ENCODE measurements at regions not wholly inside any gene's neighbourhood (a gene's known extent, or its start where the extent isn't known, plus 50 kb on each side); places are given as distances from the start of the nearest gene placed in this dataset.
A peak's percentile ranks its signal among the peaks of the same experiment; 100 is the strongest.

DNA sequence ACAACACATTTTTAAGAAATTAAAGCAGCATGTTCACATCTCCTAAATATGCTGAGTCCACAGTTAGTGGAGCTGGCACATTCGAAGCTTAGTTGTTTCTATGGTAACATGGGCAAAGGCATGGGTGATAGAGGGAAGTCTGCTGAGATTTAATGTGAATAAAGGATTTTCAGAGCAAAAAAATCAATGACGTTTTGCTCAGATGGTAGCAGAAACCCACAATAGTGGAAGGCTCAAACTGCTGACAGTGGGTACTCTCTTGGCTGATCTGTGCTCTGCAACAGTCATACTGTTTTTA is 795.1 kb upstream of the ARPP21 start:
- Histone ChIP-seq H3K79me2 (replicated peaks; ENCODE audit: insufficient read depth, low read length) (no peaks in the 10 kb centered on the region), H3K4me2 (ENCODE audit: low read length) (peak overlapping the region; percentile 33), H3F3A (ENCODE audit: insufficient read depth, low read length, poor library complexity, severe bottlenecking) (peaks cover 7% of the 10 kb centered on the region), H3K9me2 (ENCODE audit: insufficient read depth, low read length) (no peaks in the 10 kb centered on the region), H3K4me3 (ENCODE audit: low read length) (peak overlapping the region; percentile 36), H3K9me3 (ENCODE audit: low read length) (no peaks in the 10 kb centered on the region), H2AFZ (ENCODE audit: low read depth, low read length) (no peak overlapping the region), H3K27me3 (ENCODE audit: insufficient read depth, low read depth, low read length) (no peaks in the 10 kb centered on the region), H3K27ac (ENCODE audit: low read length) (peak overlapping the region; percentile 89), H3K36me3 (ENCODE audit: insufficient read depth, low read length) (no peaks in the 10 kb centered on the region), H3K9ac (ENCODE audit: low read length) (peak overlapping the region; percentile 36), H4K20me1 (ENCODE audit: insufficient read depth) (no peaks in the 10 kb centered on the region)
- TF ChIP-seq TAF1 (IDR thresholded peaks at IDR 0.05; ENCODE audit: low read depth) (no peak), SMC3 (conservative IDR thresholded peaks at IDR 0.05; ENCODE audit: poor library complexity) (no peak), POLR2AphosphoS5 (IDR thresholded peaks at IDR 0.05) (no peak)
- TF ChIP-seq, protein P1, sequence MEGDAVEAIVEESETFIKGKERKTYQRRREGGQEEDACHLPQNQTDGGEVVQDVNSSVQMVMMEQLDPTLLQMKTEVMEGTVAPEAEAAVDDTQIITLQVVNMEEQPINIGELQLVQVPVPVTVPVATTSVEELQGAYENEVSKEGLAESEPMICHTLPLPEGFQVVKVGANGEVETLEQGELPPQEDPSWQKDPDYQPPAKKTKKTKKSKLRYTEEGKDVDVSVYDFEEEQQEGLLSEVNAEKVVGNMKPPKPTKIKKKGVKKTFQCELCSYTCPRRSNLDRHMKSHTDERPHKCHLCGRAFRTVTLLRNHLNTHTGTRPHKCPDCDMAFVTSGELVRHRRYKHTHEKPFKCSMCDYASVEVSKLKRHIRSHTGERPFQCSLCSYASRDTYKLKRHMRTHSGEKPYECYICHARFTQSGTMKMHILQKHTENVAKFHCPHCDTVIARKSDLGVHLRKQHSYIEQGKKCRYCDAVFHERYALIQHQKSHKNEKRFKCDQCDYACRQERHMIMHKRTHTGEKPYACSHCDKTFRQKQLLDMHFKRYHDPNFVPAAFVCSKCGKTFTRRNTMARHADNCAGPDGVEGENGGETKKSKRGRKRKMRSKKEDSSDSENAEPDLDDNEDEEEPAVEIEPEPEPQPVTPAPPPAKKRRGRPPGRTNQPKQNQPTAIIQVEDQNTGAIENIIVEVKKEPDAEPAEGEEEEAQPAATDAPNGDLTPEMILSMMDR (IDR thresholded peaks at IDR 0.05; ENCODE audit: poor library complexity, severe bottlenecking): no peak

DNA sequence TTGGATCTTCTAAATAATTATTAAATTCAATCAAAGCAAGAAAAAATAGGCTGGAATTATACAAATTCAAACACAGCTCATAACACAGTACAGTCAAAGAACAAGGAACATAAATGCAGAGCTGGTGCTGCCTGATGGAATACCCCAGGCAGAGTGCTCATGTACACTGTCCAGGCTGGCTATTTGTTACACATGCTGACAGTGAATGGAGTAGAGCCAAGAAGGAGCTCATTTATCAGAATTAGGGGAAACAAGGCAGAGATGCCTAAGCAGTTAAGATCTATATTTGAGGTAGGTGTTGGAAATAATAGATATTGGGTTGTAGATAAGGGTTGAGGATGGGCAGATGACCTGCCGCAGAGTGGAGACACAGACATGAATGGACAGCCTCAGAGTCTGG is 788.2 kb upstream of the ARPP21 start:
- Histone ChIP-seq H3K27ac (ENCODE audit: low read length) (no peak overlapping the region), H3K9me2 (ENCODE audit: insufficient read depth, low read length) (no peaks in the 10 kb centered on the region), H3K79me2 (replicated peaks; ENCODE audit: insufficient read depth, low read length) (no peaks in the 10 kb centered on the region), H3K9me3 (ENCODE audit: low read length) (no peaks in the 10 kb centered on the region), H2AFZ (ENCODE audit: low read depth, low read length) (no peak overlapping the region), H3F3A (ENCODE audit: insufficient read depth, low read length, poor library complexity, severe bottlenecking) (peaks cover 2% of the 10 kb centered on the region), H4K20me1 (ENCODE audit: insufficient read depth) (no peaks in the 10 kb centered on the region), H3K36me3 (ENCODE audit: insufficient read depth, low read length) (no peaks in the 10 kb centered on the region), H3K9ac (ENCODE audit: low read length) (no peak overlapping the region), H3K27me3 (ENCODE audit: insufficient read depth, low read depth, low read length) (no peaks in the 10 kb centered on the region), H3K4me3 (ENCODE audit: low read length) (no peak overlapping the region), H3K4me2 (ENCODE audit: low read length) (no peak overlapping the region)
- no peak for TF ChIP-seq EZH2 (IDR thresholded peaks at IDR 0.05; ENCODE audit: borderline replicate concordance, insufficient read depth, low read length, poor library complexity, severe bottlenecking)
- TF ChIP-seq POLR2AphosphoS5 (IDR thresholded peaks at IDR 0.05): no peak
- TF ChIP-seq, protein P2, sequence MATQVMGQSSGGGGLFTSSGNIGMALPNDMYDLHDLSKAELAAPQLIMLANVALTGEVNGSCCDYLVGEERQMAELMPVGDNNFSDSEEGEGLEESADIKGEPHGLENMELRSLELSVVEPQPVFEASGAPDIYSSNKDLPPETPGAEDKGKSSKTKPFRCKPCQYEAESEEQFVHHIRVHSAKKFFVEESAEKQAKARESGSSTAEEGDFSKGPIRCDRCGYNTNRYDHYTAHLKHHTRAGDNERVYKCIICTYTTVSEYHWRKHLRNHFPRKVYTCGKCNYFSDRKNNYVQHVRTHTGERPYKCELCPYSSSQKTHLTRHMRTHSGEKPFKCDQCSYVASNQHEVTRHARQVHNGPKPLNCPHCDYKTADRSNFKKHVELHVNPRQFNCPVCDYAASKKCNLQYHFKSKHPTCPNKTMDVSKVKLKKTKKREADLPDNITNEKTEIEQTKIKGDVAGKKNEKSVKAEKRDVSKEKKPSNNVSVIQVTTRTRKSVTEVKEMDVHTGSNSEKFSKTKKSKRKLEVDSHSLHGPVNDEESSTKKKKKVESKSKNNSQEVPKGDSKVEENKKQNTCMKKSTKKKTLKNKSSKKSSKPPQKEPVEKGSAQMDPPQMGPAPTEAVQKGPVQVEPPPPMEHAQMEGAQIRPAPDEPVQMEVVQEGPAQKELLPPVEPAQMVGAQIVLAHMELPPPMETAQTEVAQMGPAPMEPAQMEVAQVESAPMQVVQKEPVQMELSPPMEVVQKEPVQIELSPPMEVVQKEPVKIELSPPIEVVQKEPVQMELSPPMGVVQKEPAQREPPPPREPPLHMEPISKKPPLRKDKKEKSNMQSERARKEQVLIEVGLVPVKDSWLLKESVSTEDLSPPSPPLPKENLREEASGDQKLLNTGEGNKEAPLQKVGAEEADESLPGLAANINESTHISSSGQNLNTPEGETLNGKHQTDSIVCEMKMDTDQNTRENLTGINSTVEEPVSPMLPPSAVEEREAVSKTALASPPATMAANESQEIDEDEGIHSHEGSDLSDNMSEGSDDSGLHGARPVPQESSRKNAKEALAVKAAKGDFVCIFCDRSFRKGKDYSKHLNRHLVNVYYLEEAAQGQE (IDR thresholded peaks at IDR 0.05; ENCODE audit: borderline replicate concordance): no peak
- no peak for TF ChIP-seq MXI1 (conservative IDR thresholded peaks at IDR 0.05; ENCODE audit: poor library complexity, severe bottlenecking)

DNA sequence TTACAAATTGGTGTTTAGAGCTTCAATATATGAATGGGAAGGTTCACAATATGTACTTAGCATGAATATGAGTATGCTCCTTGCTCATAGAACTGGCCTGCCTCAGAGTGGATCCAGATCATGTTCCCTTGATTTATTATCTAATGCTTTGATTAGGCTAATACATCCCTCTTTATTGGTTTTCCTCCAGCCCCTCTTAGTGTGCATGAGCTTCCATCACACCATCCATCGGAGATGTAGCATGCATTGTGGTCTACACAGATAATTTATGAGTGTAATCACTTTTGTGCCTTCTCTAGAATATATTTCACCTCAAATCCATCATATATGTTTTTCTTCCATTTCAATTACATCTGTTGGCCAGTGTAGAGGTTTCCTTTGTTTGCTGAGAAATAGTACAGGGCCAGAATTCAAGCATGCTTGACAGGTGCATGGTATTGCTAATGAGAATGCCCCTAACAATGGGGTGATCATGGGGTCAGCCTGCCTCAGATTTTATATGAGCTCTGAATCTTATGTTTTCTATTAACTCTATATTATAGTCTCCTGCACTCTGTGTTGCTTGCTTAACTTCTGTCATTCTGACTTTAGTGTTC is 786.4 kb upstream of the ARPP21 start:
- Histone ChIP-seq H3K4me2 (ENCODE audit: low read length) (no peak overlapping the region), H4K20me1 (ENCODE audit: insufficient read depth) (no peaks in the 10 kb centered on the region), H3K36me3 (ENCODE audit: insufficient read depth, low read length) (no peaks in the 10 kb centered on the region), H3K9ac (ENCODE audit: low read length) (no peak overlapping the region), H3K9me2 (ENCODE audit: insufficient read depth, low read length) (no peaks in the 10 kb centered on the region), H3F3A (ENCODE audit: insufficient read depth, low read length, poor library complexity, severe bottlenecking) (peaks cover 4% of the 10 kb centered on the region), H3K9me3 (ENCODE audit: low read length) (no peaks in the 10 kb centered on the region), H2AFZ (ENCODE audit: low read depth, low read length) (no peak overlapping the region), H3K79me2 (replicated peaks; ENCODE audit: insufficient read depth, low read length) (no peaks in the 10 kb centered on the region), H3K27ac (ENCODE audit: low read length) (peak overlapping the region; percentile 23), H3K4me3 (ENCODE audit: low read length) (no peak overlapping the region), H3K27me3 (ENCODE audit: insufficient read depth, low read depth, low read length) (no peaks in the 10 kb centered on the region)
- TF ChIP-seq, protein P2 (IDR thresholded peaks at IDR 0.05; ENCODE audit: borderline replicate concordance): no peak
- TF ChIP-seq RAD21 (conservative IDR thresholded peaks at IDR 0.05) (no peak), TAF1 (IDR thresholded peaks at IDR 0.05; ENCODE audit: low read depth) (no peak), SMC3 (conservative IDR thresholded peaks at IDR 0.05; ENCODE audit: poor library complexity) (no peak), EP300 (conservative IDR thresholded peaks at IDR 0.05; ENCODE audit: poor library complexity, severe bottlenecking) (no peak), POLR2AphosphoS5 (IDR thresholded peaks at IDR 0.05) (no peak), MXI1 (conservative IDR thresholded peaks at IDR 0.05; ENCODE audit: poor library complexity, severe bottlenecking) (no peak), EZH2 (IDR thresholded peaks at IDR 0.05; ENCODE audit: borderline replicate concordance, insufficient read depth, low read length, poor library complexity, severe bottlenecking) (no peak)
- TF ChIP-seq, protein P1 (IDR thresholded peaks at IDR 0.05; ENCODE audit: poor library complexity, severe bottlenecking): no peak

Data from neural cell (in vitro differentiated cells).